ENCODE measurements at regions not wholly inside any gene's neighbourhood (a gene's known extent, or its start where the extent isn't known, plus 50 kb on each side); places are given as distances from the start of the nearest gene placed in this dataset.
A peak's percentile ranks its signal among the peaks of the same experiment; 100 is the strongest.

DNA sequence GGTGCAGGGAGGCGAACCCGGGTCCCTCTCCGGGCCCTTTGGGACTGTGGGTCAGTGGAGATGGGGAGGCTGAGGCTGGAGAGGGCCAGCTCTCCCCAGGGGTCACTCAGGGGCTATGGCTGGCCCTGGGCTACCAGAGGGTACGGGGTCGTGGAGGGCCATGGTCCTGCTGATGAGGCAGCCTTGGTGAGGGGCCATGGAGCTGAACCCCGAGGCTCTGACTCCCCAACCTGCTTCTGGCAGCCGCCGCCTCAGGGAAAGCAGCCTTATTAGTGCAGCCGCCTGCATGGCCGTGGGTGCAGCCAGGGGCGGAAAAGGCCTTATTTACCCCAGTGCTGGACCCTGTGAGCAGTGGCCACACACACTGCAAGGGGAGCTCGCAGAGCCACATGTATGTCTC lies 139.4 kb downstream of the MIAT start:
- DNase-seq, result no peak
- in situ Hi-C loops (cut with HindIII; ENCODE audit: low pct_ligation_motif_present, low pct_unique_long_range_greater_than_20kb, low sequenced_read_pairs), result no loop called here

DNA sequence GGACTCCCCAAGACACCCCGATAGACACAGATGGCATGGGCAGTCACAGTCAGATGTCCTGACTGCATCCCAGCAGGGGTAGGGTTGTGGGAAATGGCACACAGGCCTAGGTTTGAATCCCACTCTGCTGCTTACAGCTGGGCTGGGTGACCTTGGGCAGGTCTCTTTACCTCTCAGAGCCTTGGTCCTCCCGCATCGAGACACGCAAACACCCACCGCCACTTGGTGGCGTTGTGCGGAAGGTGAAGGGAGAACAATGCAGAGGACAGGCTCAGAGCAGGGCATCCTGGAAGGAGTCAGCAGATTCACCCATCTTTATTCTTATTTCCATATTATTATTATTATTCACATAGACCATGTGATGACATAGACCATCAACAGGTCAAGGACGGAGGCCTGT lies 140.5 kb downstream of the MIAT start:
- peak; percentile 35 for DNase-seq
- in situ Hi-C loops (cut with HindIII; ENCODE audit: low pct_ligation_motif_present, low pct_unique_long_range_greater_than_20kb, low sequenced_read_pairs), result no loop called here

DNA sequence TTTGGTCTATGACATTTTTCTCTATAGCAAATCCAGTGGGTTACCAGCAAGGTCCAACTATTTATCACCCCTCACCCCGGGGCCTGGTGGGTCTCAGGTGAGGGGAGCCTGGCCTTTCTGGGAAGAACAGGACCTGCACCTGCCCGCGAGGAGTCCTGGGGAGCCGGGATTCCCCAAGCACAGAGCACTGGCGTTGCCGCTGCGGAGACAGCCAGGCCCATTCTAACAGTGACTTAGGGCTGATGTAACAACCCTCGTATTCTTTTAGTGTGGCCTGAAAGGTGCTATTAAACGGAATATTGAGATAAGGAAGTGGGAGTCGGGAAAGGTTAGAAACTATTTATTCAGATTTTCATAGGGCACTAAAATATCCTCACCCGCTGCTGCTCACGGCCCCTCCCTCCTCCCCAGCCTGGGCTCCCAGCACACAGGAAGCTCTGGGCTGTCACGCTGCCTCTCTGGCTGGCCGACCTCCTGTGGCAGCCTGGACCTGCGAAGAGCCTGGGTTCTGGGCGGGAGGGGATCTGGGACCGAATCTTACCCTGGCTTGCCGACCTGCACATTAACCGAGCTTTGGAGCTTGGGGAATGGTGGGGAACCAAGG lies 141.2 kb downstream of the MIAT start:
- in situ Hi-C loops (cut with HindIII; ENCODE audit: low pct_ligation_motif_present, low pct_unique_long_range_greater_than_20kb, low sequenced_read_pairs), result no loop called here
- no peak for DNase-seq

DNA sequence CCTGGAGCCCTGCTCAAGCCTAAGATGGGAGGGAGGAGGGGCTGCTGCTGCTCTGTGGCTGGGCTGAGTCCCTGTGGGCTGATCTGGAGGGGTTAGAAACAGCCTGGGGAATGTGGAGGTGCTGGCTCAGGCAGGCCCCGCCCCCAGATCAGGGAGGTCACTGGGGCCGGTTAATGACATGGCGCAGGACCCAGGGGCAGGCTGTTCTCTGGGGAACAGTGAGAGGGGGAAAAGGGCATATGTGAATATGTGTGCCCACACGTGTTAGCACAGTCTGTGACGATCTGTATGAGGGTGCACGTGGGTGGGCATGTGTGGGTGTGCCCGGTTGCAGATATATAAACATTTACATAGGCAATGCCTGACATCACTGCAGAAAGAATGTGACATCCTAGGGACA lies 143.5 kb downstream of the MIAT start:
- DNase-seq, result no peak
- in situ Hi-C loops (cut with HindIII; ENCODE audit: low pct_ligation_motif_present, low pct_unique_long_range_greater_than_20kb, low sequenced_read_pairs), result no loop called here

DNA sequence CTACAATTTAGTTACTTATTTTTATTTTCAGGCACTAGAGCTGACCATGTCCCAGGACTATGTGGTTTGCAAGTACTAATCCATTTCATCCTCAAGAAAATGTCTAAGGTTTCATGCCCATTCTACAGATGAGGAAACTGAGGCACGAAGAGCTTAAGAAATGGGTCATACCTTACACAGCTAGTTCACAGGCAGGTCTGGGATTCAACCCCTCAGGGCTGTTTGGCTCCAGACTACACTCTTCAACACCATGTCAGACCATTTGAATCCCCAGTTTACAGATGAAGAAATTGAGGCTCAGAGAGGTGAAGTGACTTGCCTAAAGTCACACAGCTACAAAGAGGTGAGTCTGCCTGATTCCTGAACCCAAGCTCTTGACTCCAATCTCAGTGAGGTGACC lies 144.1 kb downstream of the MIAT start:
- in situ Hi-C loops (cut with HindIII; ENCODE audit: low pct_ligation_motif_present, low pct_unique_long_range_greater_than_20kb, low sequenced_read_pairs), result no loop called here

DNA sequence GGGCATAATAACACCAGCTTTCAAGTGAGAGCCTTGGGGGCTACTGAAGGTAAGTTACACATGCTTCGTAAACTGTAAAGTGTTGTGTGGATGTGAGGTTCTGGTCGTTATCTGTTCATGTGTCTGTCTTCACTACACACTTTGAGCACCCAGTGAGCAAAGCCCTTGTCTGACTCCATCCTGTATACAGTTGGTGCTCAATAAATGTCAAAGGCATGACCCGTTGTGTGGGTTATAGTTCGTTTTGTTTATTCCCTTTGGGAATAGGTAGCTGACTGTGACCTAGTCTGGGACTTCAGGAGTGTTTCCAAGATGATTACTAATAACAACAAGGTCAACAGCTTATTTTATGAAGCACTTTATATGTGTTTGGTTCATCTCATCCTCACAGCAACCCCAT lies 146.9 kb downstream of the MIAT start:
- DNase-seq, result no peak
- in situ Hi-C loops (cut with HindIII; ENCODE audit: low pct_ligation_motif_present, low pct_unique_long_range_greater_than_20kb, low sequenced_read_pairs), result no loop called here

More for the DNA sequence above, 144.1 kb downstream of the MIAT start:
- DNase-seq, result no peak

DNA sequence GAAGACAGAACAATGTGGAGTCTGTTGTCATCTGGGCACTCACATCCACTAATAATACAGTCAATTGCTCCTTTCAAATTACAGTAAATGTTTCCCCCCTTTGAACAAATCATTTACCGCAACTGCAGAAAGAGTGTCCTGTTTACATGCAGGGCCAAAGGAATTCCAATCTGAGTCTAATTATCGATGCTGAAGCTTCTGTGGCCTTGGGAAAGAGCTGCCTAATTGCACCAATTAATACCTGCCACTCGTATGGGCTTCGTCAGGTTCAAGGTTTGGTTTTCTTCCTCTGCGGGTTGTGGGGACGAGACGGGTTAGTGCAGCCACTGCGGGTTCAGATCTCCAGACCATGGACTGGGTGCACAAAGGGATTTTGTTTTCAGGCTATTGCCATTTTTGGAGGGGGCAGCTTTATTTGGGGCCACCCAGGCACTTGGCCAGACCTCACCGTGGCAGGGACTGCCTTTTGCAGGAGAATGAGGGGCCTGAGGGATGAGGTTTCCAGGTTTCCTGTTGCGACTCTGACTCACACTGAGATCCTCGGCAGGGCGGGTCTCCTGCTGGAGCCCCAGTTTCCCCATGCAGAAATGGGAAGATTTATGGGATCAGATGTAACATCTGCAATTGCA lies 147.6 kb downstream of the MIAT start:
- DNase-seq, result no peak
- in situ Hi-C loops (cut with HindIII; ENCODE audit: low pct_ligation_motif_present, low pct_unique_long_range_greater_than_20kb, low sequenced_read_pairs), result no loop called here

DNA sequence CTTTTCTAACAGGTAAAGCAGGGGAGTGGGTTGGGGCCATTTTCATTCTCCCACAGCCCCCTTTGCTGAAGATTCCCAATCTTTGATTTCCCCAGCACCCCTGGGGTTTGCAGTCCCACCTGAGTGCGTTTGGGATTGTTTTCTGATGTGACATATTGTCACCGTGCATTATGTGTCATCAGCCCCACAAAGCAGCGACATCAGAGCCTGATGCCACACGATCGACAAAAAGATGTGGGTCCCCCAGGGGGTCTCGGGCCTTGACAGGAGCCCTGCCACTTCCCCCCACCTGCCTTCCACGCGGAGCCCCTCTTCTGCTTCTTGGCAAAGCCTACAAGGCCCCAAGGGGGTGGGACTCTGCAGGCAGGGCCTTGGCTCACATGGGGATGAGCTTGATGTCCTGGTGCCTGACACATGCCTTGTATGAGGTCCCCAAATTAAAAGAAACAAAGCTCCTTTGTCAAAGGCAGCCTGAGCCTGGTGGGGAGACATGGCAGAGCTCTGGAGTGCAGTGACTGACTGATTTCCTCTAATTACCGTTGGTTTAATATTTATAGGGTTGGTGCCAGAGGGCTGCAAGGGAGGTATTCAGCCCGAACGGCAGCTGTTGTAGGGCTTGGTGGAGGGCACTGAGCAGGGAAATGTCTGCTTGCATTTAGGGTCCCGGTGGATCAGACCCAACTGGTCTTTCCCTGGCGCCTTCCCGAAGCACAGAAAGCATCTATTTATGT lies 149.2 kb downstream of the MIAT start:
- in situ Hi-C loops (cut with HindIII; ENCODE audit: low pct_ligation_motif_present, low pct_unique_long_range_greater_than_20kb, low sequenced_read_pairs), result no loop called here
- DNase-seq, result no peak

DNA sequence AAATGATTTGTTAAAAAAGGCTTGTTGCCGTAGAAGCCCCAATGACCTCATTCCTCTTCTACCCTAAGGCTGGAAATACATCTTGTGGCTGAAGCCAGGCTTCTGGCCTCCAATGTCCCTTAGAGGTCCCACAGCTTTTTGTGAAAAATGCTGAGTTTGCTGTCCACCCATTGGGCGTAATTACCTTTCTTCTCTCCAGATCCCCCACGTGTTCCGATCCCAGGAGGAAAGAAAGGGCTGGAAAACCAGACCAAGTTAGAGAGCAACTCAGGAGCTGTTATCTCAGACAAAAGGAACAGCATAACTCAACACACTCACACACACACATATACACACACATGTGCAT lies 154.2 kb downstream of the MIAT start:
- no peak for DNase-seq
- in situ Hi-C loops (cut with HindIII; ENCODE audit: low pct_ligation_motif_present, low pct_unique_long_range_greater_than_20kb, low sequenced_read_pairs), result no loop called here

DNA sequence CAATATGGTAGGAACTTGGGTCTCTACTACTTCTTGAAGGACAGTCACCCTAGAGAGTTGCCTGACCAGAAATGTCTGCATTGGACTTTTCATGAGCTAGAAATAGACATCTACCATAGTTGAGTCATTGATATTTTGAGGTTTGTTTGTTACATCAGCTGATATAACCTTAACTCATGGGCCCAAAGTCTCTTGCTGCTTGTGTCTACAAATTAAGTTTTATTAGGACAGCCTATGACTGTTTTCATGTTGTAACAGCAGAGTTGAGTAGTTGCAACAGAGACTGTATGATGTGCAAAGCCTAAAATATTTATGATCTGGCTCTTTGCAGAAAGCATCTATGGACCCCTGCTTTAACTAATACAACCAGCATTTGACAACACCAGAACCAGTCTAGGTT lies 155.3 kb downstream of the MIAT start:
- DNase-seq, result no peak
- in situ Hi-C loops (cut with HindIII; ENCODE audit: low pct_ligation_motif_present, low pct_unique_long_range_greater_than_20kb, low sequenced_read_pairs), result no loop called here

DNA sequence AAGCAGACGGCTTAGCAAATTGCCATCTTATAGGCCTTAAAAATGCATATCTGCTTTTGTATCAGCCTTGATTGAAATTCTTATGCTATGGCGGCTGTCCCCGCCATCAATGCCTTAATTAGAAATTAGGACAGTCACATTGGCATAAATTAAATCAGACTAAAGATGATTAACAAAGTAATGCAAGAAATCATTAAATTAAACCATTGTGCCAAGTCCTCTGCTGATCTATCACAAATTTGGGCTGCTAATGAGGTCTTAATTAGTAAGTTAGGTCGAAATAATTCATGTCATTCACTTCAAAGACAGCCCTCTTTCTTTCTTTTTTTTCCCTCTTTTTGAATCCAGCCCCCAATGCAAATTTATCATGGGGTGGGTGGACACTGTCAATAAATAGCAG lies 159.3 kb downstream of the MIAT start:
- in situ Hi-C loops (cut with HindIII; ENCODE audit: low pct_ligation_motif_present, low pct_unique_long_range_greater_than_20kb, low sequenced_read_pairs), result no loop called here
- DNase-seq, result no peak

DNA sequence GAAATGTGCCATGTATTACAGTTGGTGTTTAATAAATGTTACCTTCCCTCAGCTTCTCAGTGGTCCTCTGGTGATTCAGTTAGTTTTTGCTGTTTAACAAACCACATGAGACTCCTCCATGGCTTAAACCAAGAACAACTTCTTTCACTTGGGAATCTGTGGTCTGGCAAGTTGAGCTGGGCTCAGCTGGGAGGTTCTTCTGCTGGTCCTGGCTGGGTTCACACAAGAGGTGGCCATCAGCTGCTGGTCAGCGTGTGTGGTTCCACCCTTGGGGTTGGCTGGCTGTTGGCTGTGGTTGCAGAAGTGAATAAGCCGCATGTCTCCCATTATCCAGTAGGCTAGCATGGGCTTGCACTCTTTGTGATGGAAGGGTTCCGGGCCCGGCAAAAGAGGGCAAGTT lies 160.5 kb downstream of the MIAT start:
- in situ Hi-C loops (cut with HindIII; ENCODE audit: low pct_ligation_motif_present, low pct_unique_long_range_greater_than_20kb, low sequenced_read_pairs), result no loop called here
- DNase-seq, result no peak

DNA sequence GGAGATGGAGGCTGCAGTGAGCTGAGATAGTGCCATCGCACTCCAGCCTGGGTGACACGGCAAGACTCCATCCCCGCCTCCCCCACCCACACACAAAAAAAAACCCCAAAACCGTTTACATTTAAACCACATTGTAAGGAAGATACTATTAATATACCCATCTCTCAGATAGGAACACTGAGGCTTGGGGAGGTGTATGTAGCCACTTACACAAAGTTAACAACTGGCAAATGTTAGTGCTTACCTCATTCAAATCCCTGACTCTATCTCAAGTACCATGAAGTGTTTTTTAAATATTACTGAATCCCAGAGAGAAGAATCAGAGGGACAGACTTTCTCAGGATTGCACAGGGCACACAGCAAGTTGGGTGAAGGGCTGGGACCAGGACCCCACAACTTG lies 164.5 kb downstream of the MIAT start:
- in situ Hi-C loops (cut with HindIII; ENCODE audit: low pct_ligation_motif_present, low pct_unique_long_range_greater_than_20kb, low sequenced_read_pairs), result no loop called here
- no peak for DNase-seq

DNA sequence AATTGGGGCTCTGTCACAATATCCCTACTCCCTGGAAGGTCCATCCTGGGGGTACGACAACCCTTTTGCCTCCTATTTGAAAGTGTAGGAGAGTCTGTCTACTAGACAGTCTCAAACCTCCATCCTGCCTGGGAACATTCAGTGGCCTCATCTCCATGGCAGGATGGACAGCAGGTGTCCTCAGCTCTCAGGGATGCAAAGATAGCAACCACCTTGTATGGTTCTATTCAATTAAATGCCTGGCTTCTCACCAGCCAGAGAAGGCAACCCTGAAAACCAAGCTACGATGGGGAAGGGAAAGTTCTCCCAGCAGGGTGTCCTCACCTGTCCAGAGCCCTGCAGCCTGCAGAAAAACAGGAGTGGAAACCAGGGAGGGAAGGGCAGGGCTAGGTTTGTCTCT lies 164.9 kb downstream of the MIAT start:
- no peak for DNase-seq
- in situ Hi-C loops (cut with HindIII; ENCODE audit: low pct_ligation_motif_present, low pct_unique_long_range_greater_than_20kb, low sequenced_read_pairs), result no loop called here

DNA sequence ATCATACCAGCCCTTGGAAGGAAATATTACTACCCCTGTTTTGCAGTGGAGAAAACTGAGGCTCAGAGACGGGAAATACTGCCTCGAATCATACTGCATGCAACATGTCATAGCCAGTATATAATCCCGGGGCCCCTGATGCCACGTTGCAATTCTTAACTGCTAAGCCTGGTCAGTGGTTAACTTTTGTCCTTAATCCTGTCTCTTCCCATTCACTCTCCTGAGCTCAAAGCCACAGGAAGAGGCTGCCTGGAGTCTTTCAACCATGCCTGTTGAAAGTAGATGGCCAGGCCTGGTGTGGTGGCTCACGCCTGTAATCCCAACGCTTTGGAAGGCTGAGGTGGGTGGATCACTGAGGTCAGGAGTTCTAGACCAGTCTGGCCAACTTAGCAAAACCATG lies 166.6 kb downstream of the MIAT start:
- no peak for DNase-seq
- in situ Hi-C loops (cut with HindIII; ENCODE audit: low pct_ligation_motif_present, low pct_unique_long_range_greater_than_20kb, low sequenced_read_pairs), result no loop called here

DNA sequence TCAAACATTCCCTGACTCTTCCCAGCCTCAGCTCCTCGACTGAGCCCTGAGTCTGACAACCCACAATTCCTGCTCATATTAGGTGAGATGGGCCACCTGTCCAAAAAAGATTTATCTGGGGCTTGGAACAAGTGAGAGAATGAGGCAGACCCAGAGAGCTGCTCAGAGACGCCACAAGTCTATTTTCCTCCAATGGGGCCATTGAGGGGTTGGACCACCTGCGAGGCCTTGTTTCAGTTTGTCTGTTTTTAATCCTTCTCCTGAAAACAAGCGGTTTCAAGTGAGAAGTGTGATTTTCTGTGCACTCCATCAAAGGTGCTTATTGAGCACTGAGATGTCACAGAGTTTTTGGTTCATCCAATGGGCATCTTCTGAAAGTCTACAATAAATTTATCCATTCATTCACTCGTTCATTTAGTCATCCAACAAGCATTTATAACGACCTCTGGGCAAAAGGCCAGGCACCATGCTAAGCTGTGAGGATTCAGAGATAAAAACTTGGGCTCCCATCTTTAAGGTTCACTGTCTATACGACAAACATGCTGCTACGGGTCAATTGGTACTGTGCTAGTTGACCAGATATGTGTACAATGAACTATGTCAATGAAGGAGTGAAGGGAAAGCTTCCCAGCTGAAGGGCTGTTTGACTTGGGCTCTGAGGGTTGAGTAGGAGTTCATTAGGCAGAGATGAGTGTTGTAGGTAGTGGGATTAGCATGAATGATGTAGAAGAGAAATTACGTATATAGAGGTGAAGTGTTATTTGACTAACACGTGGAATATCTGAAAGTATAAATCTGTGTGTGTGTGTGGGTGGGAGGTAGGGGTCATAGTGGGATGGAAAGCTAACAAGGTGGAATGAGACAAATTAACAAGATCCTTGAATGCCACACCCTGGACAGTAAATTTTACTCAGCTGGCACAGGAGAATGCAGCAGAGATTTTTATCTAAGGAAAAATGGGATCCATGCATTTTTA lies 168.9 kb downstream of the MIAT start:
- DNase-seq, result no peak
- in situ Hi-C loops (cut with HindIII; ENCODE audit: low pct_ligation_motif_present, low pct_unique_long_range_greater_than_20kb, low sequenced_read_pairs), result no loop called here

DNA sequence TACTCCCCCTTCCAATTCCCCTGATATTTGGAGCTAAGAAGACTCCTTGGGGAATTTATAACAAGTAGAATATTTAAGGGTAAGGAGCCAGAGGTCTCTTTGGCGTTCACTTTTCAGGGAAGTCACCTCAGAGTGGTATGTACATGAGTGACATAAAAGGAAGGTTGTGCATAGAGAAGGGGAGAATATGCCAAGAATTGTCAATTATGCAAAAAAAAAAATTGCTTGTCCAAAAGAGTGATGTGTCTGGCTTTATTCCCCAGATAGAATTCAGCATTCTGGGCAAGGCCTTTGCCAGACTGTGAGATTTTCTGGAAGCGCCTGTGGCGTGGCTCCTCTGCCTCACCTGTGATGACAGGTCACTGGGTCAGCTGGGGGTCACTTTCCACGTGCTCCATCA lies 170.2 kb downstream of the MIAT start:
- in situ Hi-C loops (cut with HindIII; ENCODE audit: low pct_ligation_motif_present, low pct_unique_long_range_greater_than_20kb, low sequenced_read_pairs), result no loop called here
- no peak for DNase-seq

DNA sequence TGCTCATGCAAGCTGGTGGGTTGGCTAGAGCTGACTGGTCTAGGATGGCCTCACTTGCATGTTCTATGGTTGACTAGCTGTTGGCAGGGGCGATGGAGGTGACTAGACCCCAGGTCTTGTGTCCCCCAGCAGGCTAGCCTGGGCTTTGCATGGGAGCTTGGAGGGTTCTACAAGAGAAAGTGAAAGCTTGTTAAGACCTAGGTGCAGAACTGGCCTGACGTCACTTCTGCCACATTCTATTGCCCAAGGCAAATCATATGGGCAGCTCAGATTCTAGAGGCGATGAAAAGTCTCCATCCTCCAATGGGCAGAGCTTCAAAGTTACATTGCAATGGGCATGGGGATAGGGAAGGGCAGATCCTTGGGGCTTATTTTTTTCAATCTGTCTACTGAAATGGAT lies 170.9 kb downstream of the MIAT start:
- in situ Hi-C loops (cut with HindIII; ENCODE audit: low pct_ligation_motif_present, low pct_unique_long_range_greater_than_20kb, low sequenced_read_pairs), result no loop called here
- DNase-seq, result no peak

DNA sequence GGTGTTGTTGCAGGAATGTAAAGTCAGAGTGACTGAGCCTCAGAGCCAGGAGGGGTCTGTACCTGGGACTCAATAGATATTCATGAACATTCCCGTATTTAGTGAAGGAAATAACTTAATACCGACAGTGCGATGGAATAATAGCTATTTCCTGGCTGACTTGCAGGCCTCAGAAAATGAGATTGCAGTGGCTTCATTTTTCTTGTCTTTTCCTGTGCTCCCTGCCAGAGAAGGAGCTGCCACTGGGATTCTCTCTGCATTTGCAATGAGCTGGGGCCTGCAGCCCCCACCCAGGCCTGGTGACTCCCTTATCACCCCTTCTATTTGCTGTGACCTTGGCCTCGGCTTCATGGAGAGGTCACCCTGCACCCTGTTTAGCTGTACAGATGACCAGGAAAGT lies 173.4 kb downstream of the MIAT start:
- in situ Hi-C loops (cut with HindIII; ENCODE audit: low pct_ligation_motif_present, low pct_unique_long_range_greater_than_20kb, low sequenced_read_pairs), result no loop called here
- DNase-seq, result no peak

Data from ACHN (cell line).